Renal pelvis (tissue), 1 donor: ENCODE measurements at regions not wholly inside any gene's neighbourhood (a gene's known extent, or its start where the extent isn't known, plus 50 kb on each side); places are given as distances from the start of the nearest gene placed in this dataset.
A peak's percentile ranks its signal among the peaks of the same experiment; 100 is the strongest.
"Not testable (repeated sequence)": the region's sequence is repeated elsewhere in the genome, so short reads cannot be mapped to it uniquely, and the experiment has no call there.

ENCODE experiments used
- DNase-seq: peaks from one replicate; pipeline ENCODE4 v3.0.0-alpha.2; 2013

DNA sequence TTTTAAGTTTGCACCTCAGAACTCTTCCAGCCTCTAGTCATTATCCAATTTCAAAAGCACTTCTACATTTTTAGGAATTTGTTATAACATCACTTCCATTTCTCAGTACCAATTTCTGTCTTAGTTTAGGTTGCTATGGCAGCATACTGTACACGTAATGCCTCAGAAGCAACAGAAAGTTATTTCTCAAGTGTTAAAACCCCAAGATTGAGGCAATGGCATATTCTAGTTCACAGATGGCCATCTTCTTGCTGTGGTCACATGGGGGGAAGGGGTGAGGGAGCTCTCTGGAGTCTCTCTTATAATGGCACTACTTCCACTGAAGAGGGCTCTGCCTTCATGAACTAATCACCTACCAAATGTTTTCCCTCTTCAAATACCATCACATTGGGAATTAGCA is 220.3 kb upstream of the CTSO start:
- no peak for DNase-seq

DNA sequence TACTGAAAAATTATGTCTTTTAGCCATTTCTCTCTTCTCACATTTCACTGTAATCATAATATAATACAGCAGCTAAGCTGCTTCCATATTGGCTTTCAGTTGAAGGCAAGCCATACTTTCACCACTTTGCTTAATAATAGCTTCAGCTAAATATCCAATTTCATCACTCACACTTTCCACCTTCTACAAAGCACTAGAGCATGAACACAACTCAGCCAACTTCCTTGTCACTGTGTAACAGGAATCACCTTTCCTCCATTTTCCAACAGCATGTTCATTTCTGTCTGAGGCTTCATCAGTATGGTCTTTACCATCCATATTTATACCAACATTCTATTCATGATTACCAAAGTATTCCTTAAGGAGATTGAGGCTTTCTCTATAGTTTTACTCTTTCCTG is 219.8 kb upstream of the CTSO start:
- DNase-seq = no peak

DNA sequence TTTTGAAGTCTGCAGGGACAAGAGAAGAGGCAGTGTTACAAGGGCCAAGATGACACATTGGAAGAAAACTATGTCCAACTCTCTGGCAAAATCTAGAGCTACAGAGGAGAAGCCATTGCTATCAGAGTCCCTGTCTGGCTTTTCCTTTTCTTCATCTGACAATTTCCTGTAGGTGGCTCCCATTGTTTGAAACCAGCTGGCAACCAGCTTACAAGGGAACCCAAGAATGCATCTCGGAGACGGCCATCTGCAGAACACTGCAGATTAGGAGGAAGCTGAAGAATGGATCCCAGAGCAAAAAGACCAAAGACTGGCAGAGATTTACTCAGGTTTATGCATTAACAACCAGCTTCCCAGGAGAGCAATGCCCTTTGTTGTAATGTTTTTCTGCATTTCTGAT is 216.2 kb upstream of the CTSO start:
- DNase-seq = no peak

DNA sequence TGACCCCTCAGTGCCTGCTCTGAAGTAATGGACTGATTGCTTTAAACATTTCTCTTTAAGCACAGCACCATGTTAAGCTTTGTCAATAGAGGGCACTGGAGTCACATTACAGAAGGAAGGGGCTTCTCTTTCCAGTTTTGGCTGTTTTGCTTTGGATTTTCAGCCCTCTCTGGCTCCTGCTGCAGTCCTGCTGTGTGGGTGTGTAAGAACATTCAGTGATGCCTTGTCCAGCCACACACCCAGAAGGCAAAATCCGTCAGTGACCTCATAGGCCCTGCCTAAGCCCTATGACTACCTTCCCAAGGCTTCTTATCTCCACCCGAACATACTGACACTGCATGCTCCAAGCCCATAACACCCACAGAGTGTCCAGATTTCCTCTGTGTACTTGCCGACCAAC is 215.3 kb upstream of the CTSO start:
- peak; percentile 55 for DNase-seq

DNA sequence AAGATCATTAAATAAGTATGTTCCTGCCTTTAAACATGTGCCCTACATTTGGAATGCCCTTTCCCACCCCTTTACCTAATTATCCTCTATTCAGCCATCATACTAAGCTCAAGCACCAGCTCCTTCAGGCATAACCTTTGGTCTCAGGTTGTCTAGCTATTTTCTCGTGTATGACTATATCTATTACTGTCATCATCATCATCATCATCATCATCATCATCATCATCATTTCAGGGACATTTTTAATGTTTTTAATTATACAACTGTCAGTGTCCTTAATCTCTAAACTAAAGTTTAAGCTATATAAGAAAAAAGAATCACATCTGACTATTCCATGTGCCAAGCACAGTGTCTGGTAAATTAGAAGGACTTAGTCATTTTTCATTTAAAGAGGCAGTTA is 214.6 kb upstream of the CTSO start:
- DNase-seq = no peak

DNA sequence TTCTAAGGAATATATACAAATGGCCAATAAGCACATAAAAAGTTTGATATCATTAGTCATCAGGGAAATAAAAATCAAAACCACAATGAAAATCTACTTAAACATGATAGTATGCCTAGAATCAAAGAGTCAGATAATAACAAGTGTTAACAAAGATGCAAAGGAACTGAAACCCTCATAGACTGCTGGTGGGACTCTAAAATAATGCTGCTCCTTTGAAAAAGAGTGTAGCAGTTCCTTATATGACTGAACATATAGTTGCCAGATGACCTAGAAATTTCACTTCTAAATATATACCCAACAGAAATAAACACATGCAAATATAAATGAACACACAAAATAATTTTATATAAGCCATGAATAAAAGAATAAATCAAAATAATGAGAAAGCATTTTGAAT is 205.1 kb upstream of the CTSO start:
- no peak for DNase-seq

DNA sequence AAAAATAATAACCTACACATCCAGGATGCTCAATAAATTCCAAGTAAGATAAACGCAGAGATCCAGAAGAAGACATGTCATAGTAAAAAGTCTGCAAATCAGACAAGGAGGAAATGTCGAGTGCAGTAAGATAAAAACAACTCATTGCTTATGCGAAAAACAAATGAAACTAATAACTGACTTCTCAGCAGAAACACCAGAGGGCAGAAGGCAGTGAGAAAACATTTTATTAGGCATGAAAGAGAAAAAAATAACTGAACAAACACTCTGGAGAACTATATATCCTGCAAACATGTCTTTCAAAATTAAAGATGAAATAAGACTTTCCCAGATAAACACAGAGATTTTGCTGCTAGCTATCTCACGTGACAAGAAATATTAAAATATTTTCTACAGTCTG is 201.3 kb upstream of the CTSO start:
- no peak for DNase-seq

DNA sequence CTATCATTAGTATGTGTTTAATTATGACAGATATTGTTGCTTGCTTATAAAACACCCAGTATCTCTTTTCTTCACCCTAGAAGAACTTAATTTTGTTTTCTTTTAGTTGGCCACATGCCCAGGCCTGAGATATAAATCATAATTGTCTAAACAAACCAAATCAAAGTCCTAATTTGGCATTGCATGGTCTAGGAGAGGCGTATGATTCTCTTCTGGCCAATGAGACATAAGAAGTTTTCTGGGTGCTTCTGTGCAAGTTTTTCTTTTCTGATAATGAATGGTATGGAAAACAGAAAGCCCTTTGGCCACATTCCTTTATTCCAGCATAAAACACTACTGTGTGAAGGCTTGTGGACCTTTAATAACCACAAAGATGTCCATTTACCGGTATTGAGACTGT is 192.9 kb upstream of the CTSO start:
- DNase-seq = no peak

DNA sequence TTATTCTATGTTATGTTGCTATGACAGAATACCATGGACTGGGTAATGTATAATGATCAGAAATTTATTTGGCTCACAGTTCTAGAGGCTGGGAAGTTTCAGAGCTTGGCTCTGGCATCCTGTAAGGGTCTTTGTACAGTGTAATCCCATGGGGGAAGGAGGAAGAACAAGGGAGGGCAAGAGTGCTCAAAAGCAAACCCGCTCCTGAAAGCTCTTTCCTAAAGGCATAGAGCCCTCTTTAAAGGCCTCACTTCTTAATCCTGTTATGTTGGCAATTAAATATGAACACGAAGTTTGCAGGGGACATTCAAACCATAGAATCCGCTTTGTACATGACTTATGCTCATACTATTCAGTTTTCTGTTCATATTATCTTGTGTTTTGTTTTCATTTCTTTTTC is 191.3 kb upstream of the CTSO start:
- no peak for DNase-seq

DNA sequence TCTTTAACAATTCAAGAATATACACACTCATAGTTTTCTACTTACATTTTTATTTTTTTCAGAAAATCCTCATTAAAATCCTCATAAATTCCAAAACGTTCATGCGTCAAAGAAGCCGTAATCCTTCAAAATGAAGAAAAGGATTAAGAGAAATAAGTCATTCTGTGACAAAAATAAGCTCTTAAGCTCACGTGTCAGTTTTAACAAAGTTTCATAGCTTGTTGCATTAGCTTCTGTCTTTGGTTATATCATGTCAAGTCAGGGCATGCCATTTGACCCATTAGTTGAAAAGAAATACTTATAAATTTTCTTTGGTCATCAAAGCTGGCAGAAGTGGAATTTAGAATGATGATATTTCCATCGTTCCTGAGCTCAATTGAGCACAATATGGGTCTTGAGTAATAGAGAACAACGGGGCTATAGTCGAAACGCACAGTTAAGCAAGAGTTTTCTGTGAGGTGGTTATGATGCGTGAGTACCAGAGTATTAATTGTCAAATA is 185.2 kb upstream of the CTSO start:
- no peak for DNase-seq

DNA sequence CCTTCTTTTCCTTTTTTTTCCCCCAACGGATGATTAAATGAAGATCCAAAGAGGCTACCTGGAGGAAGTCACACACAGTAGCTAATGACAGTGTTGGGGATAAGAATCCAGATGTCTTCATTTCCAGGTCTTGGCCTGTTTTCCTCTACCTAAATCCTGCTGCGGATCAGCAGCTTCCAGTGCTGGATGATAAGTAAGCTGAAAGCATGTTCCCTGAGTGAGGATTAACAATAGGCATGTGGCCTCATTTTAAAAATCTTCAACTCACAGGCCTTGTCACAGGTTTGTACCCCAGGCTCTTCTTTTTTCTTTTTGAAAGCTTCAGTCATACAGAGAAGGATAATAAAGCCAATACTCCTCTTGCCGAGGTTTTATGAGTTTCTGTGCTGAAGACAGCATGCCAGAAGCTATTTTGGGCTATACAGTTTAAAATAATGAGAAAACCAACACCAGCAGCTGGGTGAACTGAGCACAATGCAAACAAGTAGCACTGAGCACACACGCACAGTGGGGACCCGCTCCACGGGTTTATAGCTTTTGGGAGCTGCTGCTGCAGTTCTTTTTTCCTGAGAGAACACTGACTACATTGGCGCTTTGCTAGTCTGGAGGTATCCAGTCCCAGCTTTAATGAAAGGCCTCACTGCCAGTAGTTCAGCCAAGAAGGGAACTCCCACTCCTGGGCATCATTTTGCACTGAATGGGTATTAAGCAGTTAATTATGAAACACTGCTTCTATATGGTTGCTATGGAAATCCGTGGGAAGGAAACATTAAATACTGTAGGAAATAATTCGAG is 184.2 kb upstream of the CTSO start:
- no peak for DNase-seq

DNA sequence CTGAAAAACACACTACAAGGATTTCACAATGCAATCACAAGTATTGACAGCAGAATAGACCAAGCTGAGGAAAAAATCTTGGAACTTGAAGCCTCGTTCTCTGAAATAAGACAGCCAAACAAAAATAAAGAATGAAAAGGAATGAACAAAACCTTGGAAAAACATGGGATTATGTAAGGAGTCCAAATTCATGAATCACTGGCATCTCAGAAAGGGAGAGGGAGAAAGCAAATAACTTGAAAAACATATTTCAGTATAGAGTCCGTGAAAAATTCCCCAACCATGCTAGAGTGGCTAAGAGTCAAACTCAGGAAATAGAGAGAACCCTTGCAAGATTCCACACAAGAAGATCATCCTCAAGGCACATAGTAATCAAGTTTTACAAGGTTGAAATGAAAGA is 178.5 kb upstream of the CTSO start:
- DNase-seq = no peak

DNA sequence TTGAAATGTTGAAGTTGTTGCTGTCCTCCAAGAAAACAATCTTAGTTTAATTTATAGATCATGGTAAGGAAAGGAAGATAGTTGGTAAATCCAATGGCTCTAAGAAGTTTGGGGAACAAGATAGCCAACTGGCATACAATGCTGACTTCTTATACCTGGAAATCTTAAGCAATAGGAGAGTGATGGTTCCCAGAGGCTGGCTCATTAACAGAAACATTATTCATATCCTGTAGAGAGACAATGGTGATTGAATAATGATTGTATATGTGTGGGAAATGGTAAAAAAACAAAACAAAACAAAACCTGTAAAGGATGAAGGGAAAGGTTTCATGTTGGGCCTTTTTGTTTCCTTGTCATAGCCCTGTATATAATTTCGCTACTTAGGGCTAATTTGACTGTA is 174.9 kb upstream of the CTSO start:
- DNase-seq = no peak

DNA sequence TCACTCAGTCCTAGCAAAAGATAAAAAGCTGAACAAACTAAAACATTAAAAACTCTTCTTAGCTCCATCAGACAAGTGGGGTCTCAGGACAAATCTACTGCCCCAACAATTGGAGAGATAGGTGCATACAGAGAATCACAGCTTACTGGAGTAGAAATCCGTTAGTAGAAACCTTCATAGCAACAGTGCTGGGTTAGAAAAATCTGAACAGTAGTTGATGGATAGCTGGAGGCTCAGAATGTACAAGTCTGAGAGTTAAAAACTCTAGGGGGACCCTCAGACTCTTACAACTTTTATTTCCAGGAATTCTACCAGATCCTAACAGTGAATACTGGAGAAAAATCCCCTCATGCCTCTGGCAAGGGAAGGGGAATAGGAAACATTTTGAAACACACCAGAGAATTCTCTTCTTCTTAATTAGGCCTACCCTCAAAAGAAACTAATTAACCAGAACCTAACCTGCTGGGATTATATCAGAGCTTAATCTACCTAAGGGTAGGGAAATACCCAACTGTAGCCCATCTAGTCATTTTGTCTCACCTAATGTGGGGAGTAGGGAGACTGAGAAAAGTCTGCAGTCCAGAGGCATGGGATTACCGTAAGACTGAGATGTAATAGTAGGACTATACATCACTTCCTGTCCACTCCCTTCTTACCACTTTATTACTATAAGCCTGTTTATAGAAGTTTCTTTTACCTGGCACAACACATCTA is 165.0 kb upstream of the CTSO start:
- DNase-seq = no peak

DNA sequence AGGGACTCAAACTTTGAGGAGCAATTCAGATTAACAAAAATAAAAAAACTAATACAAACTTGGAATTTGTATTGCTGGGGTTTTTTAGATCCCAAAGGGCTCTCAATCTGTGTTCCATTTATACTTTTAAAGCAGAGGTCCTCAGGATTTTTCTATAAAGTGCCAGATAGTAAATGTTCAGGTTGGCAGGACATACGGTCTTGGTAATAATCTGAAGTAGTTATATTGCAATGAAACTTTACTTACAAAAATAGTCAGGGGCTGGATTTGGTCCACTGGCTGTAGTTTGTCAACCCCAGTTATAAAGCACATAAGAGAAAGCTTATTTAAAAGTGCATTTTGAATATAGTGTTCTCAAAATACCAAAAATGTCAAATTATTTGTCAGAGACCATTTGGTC is 164.1 kb upstream of the CTSO start:
- DNase-seq = no peak

DNA sequence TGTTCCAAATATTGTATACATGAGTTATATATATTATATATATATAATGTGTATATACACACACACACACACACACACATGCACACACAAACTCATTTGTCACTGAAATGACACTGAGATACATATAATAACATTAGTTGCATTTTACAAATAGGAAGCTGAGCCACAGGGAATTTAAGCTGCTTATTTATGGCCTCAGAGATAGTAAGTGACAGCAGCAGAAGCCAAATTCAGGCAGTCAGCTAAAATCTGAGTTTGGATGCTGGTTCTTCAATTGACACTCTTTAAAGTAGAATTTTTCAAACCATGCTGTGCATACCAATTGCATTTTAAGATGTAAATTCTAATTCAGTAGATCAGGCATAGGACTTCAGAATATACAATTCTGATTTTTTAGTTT is 163.3 kb upstream of the CTSO start:
- no peak for DNase-seq

DNA sequence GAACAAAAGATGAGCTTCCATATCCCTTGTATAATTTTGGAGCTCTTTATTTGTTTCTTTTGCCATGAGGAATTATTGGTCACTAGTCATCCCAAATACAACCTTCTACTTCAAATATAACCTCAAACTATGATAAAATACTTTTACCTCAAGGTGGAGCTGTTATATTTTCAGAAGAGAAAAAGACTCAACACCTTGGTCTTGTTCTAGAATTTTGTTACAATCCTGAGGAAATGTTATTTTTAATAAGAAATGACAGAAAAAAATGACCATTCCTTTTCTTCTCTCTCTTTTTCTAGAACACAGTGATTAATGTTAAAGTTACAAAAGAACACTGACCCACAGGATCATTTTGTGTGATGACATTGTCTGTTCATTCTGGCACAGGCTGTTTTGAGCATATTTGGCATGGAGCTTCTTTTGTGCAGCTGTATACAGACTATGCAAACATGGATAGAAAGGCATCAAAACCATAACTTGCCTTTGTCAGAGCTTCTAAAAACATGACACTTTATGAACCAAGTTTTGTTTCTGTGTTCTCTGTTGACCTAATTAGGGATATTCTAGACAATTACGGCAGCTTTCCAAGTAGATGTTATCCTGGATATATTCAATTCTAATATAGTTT is 159.6 kb upstream of the CTSO start:
- no peak for DNase-seq

DNA sequence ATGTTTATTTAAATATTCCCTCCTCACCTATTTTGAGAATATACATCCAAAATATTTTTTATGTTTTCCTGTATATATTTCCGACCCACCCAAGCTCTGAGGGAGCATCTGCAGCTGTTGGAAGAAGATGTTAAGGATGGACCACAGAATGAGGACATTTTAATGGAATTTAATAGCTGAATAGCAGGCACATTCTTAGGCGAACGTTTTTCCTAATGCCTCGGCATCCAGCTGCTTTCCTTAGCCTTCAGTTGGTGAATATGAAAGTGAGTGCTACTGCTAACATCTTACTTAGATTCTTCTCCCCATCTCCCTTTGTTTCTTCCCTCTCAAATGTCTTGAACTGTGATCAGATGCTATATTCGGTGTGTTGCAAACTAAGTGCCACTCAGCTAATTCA is 158.0 kb upstream of the CTSO start:
- no peak for DNase-seq

DNA sequence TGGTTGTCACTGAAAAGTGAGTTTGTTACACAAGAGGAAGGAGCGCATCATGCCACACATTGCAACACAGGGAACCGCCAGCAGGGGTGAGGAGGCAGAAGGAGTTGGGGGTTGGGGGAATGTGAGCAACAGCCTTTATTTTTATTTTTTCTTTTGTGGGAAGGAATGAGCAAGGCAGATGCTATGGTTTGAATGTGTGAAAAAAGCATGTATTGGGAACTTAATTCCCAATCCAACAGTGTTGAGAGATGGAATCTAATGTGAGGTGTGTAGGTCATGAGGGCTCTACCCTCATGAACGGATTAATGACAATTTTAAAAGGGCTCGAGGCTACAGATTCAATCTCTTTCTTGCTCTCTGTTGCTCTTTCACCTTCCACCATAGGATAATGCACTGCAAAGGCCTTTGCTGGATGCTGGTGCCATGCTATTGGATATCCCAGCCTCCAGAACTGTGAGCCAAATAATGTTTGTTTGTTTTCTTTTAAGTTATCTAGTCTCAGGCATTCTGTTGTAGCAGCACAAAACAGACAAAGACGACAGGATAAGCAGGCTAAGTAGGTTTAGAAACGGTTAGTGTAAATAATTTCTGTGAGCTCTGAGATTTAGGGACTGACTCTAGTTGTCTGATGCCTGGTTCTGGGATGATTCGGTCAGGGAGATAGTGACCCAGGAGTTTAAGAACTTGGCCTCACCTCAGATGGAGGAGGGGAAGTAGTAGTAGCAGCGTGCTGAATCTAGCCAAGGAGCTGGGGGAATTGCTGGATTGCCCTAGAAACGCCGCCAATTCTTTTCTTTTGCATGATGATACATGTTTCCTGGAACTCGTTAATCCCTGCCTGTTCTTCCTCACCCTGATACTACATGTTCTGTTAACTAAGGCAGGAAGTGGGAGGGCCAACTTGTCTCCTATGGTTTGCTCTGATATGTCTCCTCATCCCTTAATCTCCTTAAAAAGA is 156.6 kb upstream of the CTSO start:
- DNase-seq = peak; percentile 21

DNA sequence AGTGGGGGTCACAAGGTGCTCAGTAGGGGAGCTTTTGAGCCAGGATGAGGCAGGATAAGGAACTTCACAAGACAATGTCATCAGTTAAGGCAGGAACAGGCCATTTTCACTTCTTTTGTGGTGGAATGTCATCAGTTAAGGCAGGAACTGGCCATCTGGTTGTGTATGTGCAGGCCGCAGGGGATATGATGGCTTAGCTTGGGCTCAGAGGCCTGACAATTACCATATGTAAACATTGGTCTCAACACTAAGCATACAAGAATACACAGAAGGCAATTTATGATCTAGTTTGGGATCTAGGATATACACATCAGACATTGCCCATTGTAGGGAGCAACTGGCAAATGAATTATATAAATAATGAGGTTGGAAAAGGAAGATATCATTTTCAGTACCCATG is 155.4 kb upstream of the CTSO start:
- DNase-seq = not testable (repeated sequence)

DNA sequence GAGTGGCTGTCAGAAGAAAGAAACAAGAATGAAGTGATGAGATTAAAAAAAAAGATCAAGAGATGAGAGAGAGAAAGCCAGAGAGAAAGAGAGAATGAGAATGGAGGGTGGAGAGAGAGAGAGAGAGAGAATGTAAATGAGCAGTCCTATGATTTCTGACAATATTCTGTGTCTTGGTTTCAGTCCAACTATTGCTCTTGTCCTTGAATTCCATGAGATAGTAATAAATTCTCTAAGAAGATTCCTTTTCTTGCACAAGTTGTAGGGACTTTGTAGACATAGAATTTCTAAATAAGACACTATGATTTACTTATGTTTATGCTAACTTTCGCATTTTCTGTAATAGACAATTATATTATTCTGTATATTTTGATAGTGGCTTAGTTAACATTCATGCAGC is 149.6 kb upstream of the CTSO start:
- no peak for DNase-seq

DNA sequence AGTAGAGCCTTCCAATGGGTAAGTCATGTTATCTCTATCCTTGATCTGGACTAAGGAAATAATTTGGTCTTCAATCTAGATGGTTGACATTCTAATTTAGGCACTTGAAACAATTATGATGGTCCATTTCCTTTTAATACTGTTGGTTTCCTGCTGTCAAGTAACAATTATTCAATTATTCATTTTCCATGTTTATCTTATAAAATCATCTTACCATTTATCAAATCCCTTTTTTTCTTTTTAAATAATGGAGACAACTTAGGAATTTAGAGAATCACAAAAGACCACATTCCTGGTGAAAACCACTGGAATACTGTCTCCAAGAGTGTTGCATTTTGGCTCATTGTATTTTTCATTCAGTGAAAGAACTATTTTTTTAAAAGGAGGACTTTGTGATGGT is 148.7 kb upstream of the CTSO start:
- DNase-seq = no peak
